H1 (cell line): ENCODE measurements at regions not wholly inside any gene's neighbourhood (a gene's known extent, or its start where the extent isn't known, plus 50 kb on each side); places are given as distances from the start of the nearest gene placed in this dataset.

Experiments used
- CTCF ChIA-PET: fragments of 300-600 bp; sonication (Branson Sonifier 250); formaldehyde crosslinking; loops from one replicate; lab custom pipeline; 2021; ENCODE audit not compliant: partially characterized antibody; lab: Charles Lee
- POLR2A ChIA-PET: fragments of 300-600 bp; sonication (Branson Sonifier 250); formaldehyde crosslinking; loops from one replicate; lab custom pipeline; 2021; ENCODE audit warnings: inconsistent platforms; ENCODE audit not compliant: partially characterized antibody; lab: Charles Lee
- DNase-seq, 2 experiments: peaks; one replicate each; pipeline versions ENCODE4 v3.0.0 to v3.0.0-alpha.2; 2010 to 2022; ENCODE audit warnings: low spot score in 2 of 2, low read depth in 1 of 2, mixed read lengths in 1 of 2
- FAIRE-seq: peaks from 2 replicates; lab custom pipeline; 2011; peaks lifted over from hg19 to GRCh38; lab: Jason Lieb, UNC
- H2AFZ ChIP-seq: 2 replicates; pipeline ENCODE4 v1.8.1; 2012; ENCODE audit warnings: low read length, inconsistent platforms
- H2AK5ac ChIP-seq: 2 replicates; pipeline ENCODE4 v1.6.1; 2013; ENCODE audit warnings: low read depth, low read length
- H2BK120ac ChIP-seq: replicated peaks from 2 replicates; pipeline ENCODE3; 2013; ENCODE audit warnings: low read depth, low read length, inconsistent platforms
- H2BK12ac ChIP-seq: 2 replicates; pipeline ENCODE4 v1.6.1; 2013; ENCODE audit warnings: low read depth, low read length
- H2BK15ac ChIP-seq: 2 replicates; pipeline ENCODE4 v1.6.1; 2013; ENCODE audit warnings: low read length
- H2BK20ac ChIP-seq: 2 replicates; pipeline ENCODE4 v1.6.1; 2013; ENCODE audit warnings: low read length
- H2BK5ac ChIP-seq: 2 replicates; pipeline ENCODE4 v1.6.1; 2013; ENCODE audit warnings: low read depth, low read length
- H3K14ac ChIP-seq: 2 replicates; pipeline ENCODE4 v1.6.1; 2013; ENCODE audit warnings: inconsistent platforms; ENCODE audit not compliant: insufficient read length
- H3K18ac ChIP-seq: 2 replicates; pipeline ENCODE4 v1.6.1; 2013; ENCODE audit warnings: low read length; ENCODE audit errors: extremely low read depth
- H3K23ac ChIP-seq: 2 replicates; pipeline ENCODE4 v1.6.1; 2013; ENCODE audit warnings: inconsistent platforms; ENCODE audit not compliant: insufficient read length
- H3K23me2 ChIP-seq: 2 replicates; pipeline ENCODE4 v1.6.1; 2013; ENCODE audit warnings: low read depth, low read length
- H3K27ac ChIP-seq: 2 replicates; pipeline ENCODE4 v1.6.1; 2011; ENCODE audit warnings: low read depth, low read length, inconsistent platforms
- H3K27me3 ChIP-seq, 4 experiments: replicated peaks in 1 of 4; 1 replicate in 1 of 4; 2 replicates in 3 of 4; pipeline versions ENCODE4 v1.6.1 to v1.8.1; 2011 to 2013; ENCODE audit warnings: low read length in 3 of 4, mild to moderate bottlenecking in 3 of 4, inconsistent platforms in 2 of 4, mixed read lengths in 2 of 4, moderate library complexity in 1 of 4; ENCODE audit not compliant: control insufficient read depth in 3 of 4, insufficient read depth in 3 of 4; ENCODE audit errors: extremely low read depth in 1 of 4
- H3K36me3 ChIP-seq, 4 experiments: 2 replicates each; pipeline versions ENCODE4 v1.6.1 to v1.8.1; 2011 to 2013; ENCODE audit warnings: mild to moderate bottlenecking in 4 of 4, low read length in 3 of 4, moderate library complexity in 2 of 4, control low read depth in 1 of 4, inconsistent platforms in 1 of 4; ENCODE audit not compliant: insufficient read depth in 4 of 4, control insufficient read depth in 2 of 4
- H3K4ac ChIP-seq: replicated peaks from 2 replicates; pipeline ENCODE3; 2013; ENCODE audit warnings: low read length, low read depth, mixed read lengths, inconsistent platforms; ENCODE audit not compliant: insufficient read length
- H3K4me1 ChIP-seq, 4 experiments: replicated peaks in 1 of 4; 1 replicate in 1 of 4; 2 replicates in 3 of 4; pipeline versions ENCODE4 v1.6.1 to v1.8.1; 2011 to 2013; ENCODE audit warnings: low read length in 3 of 4, inconsistent platforms in 2 of 4, mixed read lengths in 1 of 4; ENCODE audit not compliant: insufficient read depth in 4 of 4, control insufficient read depth in 3 of 4
- H3K4me2 ChIP-seq, 2 experiments: 2 replicates each; pipeline versions ENCODE4 v1.6.1 to v1.8.1; 2011 to 2013; ENCODE audit warnings: low read depth in 2 of 2, low read length in 2 of 2, control low read depth in 1 of 2, inconsistent platforms in 1 of 2, mild to moderate bottlenecking in 1 of 2; ENCODE audit not compliant: insufficient read depth in 1 of 2
- H3K4me3 ChIP-seq, 4 experiments: fragments of 200-600, 300-600 bp in 1 of 4; sonication (generic), shearing (Covaris generic), sonication (Bioruptor Twin) in 1 of 4; 2 replicates each; pipeline versions ENCODE4 v1.5.1 to v1.8.1; 2011 to 2016; ENCODE audit warnings: low read length in 4 of 4, low read depth in 3 of 4, control low read depth in 2 of 4, inconsistent platforms in 2 of 4, mild to moderate bottlenecking in 2 of 4, mixed read lengths in 1 of 4, moderate library complexity in 1 of 4; ENCODE audit not compliant: insufficient read depth in 2 of 4; ENCODE audit errors: extremely low read depth in 1 of 4
- H3K56ac ChIP-seq: replicated peaks from 2 replicates; pipeline ENCODE3; 2013; ENCODE audit warnings: low read depth, mild to moderate bottlenecking, mixed read lengths, low read length, inconsistent platforms; ENCODE audit not compliant: insufficient read length
- H3K79me1 ChIP-seq: 2 replicates; pipeline ENCODE4 v1.6.1; 2013; ENCODE audit warnings: low read depth, low read length, control low read depth
- H3K79me2 ChIP-seq, 2 experiments: 2 replicates each; pipeline versions ENCODE4 v1.6.1 to v1.8.1; 2012 to 2013; ENCODE audit warnings: low read length in 2 of 2, mild to moderate bottlenecking in 2 of 2, inconsistent platforms in 1 of 2; ENCODE audit not compliant: insufficient read depth in 2 of 2, control insufficient read depth in 1 of 2
- H3K9ac ChIP-seq, 4 experiments: replicated peaks in 1 of 4; 1 replicate in 1 of 4; 2 replicates in 3 of 4; pipeline versions ENCODE4 v1.6.1 to v1.8.1; 2011 to 2013; ENCODE audit warnings: low read depth in 3 of 4, low read length in 3 of 4, control low read depth in 2 of 4, mild to moderate bottlenecking in 2 of 4, moderate library complexity in 2 of 4, inconsistent platforms in 1 of 4; ENCODE audit errors: extremely low read depth in 1 of 4
- H3K9me3 ChIP-seq, 2 experiments: 2 replicates each; pipeline versions ENCODE4 v1.6.1 to v1.8.1; 2012 to 2013; ENCODE audit warnings: mild to moderate bottlenecking in 2 of 2, moderate library complexity in 2 of 2, control low read depth in 1 of 2, inconsistent platforms in 1 of 2, low read depth in 1 of 2, low read length in 1 of 2, mixed read lengths in 1 of 2; ENCODE audit not compliant: insufficient read depth in 2 of 2
- H4K20me1 ChIP-seq, 2 experiments: replicated peaks in 1 of 2; 2 replicates each; pipeline versions ENCODE3 to v1.8.1; 2011 to 2013; ENCODE audit warnings: inconsistent platforms in 2 of 2, low read length in 2 of 2, mild to moderate bottlenecking in 1 of 2; ENCODE audit not compliant: insufficient read depth in 2 of 2, control insufficient read depth in 1 of 2
- H4K5ac ChIP-seq: 2 replicates; pipeline ENCODE4 v1.6.1; 2013; ENCODE audit warnings: low read length, low read depth, mixed read lengths, inconsistent platforms; ENCODE audit not compliant: insufficient read length
- H4K8ac ChIP-seq: 2 replicates; pipeline ENCODE4 v1.8.0; 2013; ENCODE audit warnings: mild to moderate bottlenecking, moderate library complexity, low read length, inconsistent platforms; ENCODE audit not compliant: insufficient read depth; ENCODE audit errors: extremely low read depth
- H4K91ac ChIP-seq: replicated peaks from 2 replicates; pipeline ENCODE3; 2013; ENCODE audit warnings: low read length, mixed read lengths, inconsistent platforms; ENCODE audit not compliant: insufficient read length
- ASH2L ChIP-seq: fragments of 200-600, 300-600 bp; sonication (generic); IDR thresholded peaks from one replicate; pipeline ENCODE4 v1.7.1; 2017; ENCODE audit warnings: low read length
- BACH1 ChIP-seq: IDR thresholded peaks from 2 replicates; pipeline ENCODE4 v1.6.1; 2012; ENCODE audit warnings: low read length, improper control_type of control experiment
- CBX8 ChIP-seq: fragments of 300-800, 300-1000 bp; sonication (generic); IDR thresholded peaks from 2 replicates; pipeline ENCODE4 v1.7.1; 2016; ENCODE audit warnings: low read depth, low read length, borderline replicate concordance
- CHD2 ChIP-seq: IDR thresholded peaks from 2 replicates; pipeline ENCODE4 v1.6.1; 2012; ENCODE audit warnings: low read length, improper control_type of control experiment
- JUN ChIP-seq: IDR thresholded peaks from 2 replicates; pipeline ENCODE4 v1.6.1; 2011; ENCODE audit warnings: low read depth, mild to moderate bottlenecking, improper control_type of control experiment, low read length
- PHF8 ChIP-seq: fragments of 200-600 bp; sonication (generic); conservative IDR thresholded peaks from 2 replicates; pipeline ENCODE4 v1.7.1; 2012; ENCODE audit warnings: low read depth, mild to moderate bottlenecking, inconsistent platforms, low read length, moderate library complexity
- SP4 ChIP-seq: IDR thresholded peaks from 2 replicates; pipeline ENCODE4 v1.6.1; 2012; ENCODE audit warnings: low read length, inconsistent platforms
- YY1 ChIP-seq: IDR thresholded peaks from 2 replicates; pipeline ENCODE4 v1.6.1; 2011; ENCODE audit warnings: low read depth, mild to moderate bottlenecking, low read length
- WGBS, 2 experiments: shearing (Covaris generic) in 1 of 2; methylation state at CpG; one replicate each; pipeline versions ENCODE4 v1.1.6 to v1.1.7; 2013 to 2015; ENCODE audit warnings: low lambda C conversion rate in 2 of 2, mixed read lengths in 2 of 2, inconsistent platforms in 1 of 2, low coverage in 1 of 2, missing lambda C conversion rate in 1 of 2; ENCODE audit not compliant: insufficient replicate concordance in 2 of 2, insufficient coverage in 1 of 2, insufficient read length in 1 of 2; ENCODE audit errors: extremely low coverage in 1 of 2, missing lambda C conversion rate in 1 of 2; 5-methylcytosine and 5-hydroxymethylcytosine counted together
- TF ChIP-seq, protein P1 (sequence below): IDR thresholded peaks from 2 replicates; pipeline ENCODE4 v1.6.1; 2012; ENCODE audit warnings: inconsistent platforms
- TF ChIP-seq, protein P2 (sequence below): IDR thresholded peaks from 2 replicates; pipeline ENCODE4 v1.6.1; 2011; ENCODE audit warnings: low read depth, mild to moderate bottlenecking, low read length; ENCODE audit not compliant: insufficient read depth

DNA sequence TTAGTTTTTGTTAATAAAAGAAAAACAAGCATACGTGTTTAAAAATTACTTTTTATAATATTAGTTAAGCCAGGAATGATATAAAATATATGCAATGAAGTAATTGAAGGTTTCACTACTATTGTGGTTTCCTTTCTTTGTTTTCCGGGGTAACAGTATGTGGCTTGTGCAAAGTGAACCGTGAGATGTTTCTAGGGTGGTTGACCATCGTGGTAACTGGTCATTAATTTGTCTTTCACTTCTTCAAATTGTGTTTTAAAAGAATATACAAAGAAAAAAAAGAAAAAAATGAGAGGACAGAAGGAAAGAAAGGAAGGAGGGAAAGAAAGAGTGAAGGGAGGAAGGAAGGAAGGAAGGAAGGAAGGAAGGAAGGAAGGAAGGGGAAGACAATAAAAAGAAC is 330.1 kb upstream of the CPXCR1 start:
- Histone ChIP-seq H3K18ac (no peak overlapping the region), H3K56ac (no peak overlapping the region), H2BK12ac (no peak overlapping the region), H3K14ac (no peak overlapping the region), H3K27ac (no peak overlapping the region), H4K20me1 (no peaks in the 10 kb centered on the region), H2BK20ac (no peak overlapping the region), H2BK15ac (no peak overlapping the region), H2BK120ac (no peak overlapping the region), H4K5ac (no peak overlapping the region), H4K91ac (no peak overlapping the region), H3K4me1 (no peaks in the 10 kb centered on the region), H3K4me2 (no peak overlapping the region), H3K27me3 (no peaks in the 10 kb centered on the region), H3K4me3 (no peak overlapping the region), H3K9me3 (no peaks in the 10 kb centered on the region), H3K23me2 (no peaks in the 10 kb centered on the region), H3K23ac (no peak overlapping the region), H4K8ac (no peak overlapping the region), H3K9ac (no peak overlapping the region), H3K36me3 (no peaks in the 10 kb centered on the region), H2AFZ (no peak overlapping the region), H3K4ac (no peak overlapping the region), H3K79me1 (no peaks in the 10 kb centered on the region), H2BK5ac (no peak overlapping the region), H3K79me2 (no peaks in the 10 kb centered on the region), H2AK5ac (no peak overlapping the region)
- ChIA-PET CTCF (no interaction called here), POLR2A (no interaction called here)
- 96% methylated on average over 4 of the region's 4 CpGs; no CpG with 5 or more reads in 1 of the 2 experiments for WGBS, 2 experiments
- DNase-seq (no peak), FAIRE-seq (no peak)
- TF ChIP-seq, protein P1, sequence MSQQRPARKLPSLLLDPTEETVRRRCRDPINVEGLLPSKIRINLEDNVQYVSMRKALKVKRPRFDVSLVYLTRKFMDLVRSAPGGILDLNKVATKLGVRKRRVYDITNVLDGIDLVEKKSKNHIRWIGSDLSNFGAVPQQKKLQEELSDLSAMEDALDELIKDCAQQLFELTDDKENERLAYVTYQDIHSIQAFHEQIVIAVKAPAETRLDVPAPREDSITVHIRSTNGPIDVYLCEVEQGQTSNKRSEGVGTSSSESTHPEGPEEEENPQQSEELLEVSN: no peak
- TF ChIP-seq YY1 (no peak), CBX8 (no peak), JUN (no peak), ASH2L (no peak), PHF8 (no peak), BACH1 (no peak), SP4 (no peak), CHD2 (no peak)
- TF ChIP-seq, protein P2, sequence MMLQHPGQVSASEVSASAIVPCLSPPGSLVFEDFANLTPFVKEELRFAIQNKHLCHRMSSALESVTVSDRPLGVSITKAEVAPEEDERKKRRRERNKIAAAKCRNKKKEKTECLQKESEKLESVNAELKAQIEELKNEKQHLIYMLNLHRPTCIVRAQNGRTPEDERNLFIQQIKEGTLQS: no peak
